NCI-H510A (cell line): ENCODE measurements at regions not wholly inside any gene's neighbourhood (a gene's known extent, or its start where the extent isn't known, plus 50 kb on each side); places are given as distances from the start of the nearest gene placed in this dataset.

Experiments used
- DNase-seq: peaks from one replicate; lab custom pipeline; 2025; lab: John Stamatoyannopoulos, UW

GRCh38 chr11:128261011-128261421 is 326.3 kb downstream of the ETS1 start:
- no peak for DNase-seq

GRCh38 chr11:128260398-128260797 is 327.0 kb downstream of the ETS1 start:
- no peak for DNase-seq

GRCh38 chr11:128259816-128260215 is 327.5 kb downstream of the ETS1 start:
- no peak for DNase-seq

- no peak for DNase-seq
Observed at GRCh38 chr11:128254941-128255340, 332.4 kb downstream of the ETS1 start.

GRCh38 chr11:128251140-128251539 is 336.2 kb downstream of the ETS1 start:
- DNase-seq = no peak

- no peak for DNase-seq
Observed at GRCh38 chr11:128250482-128250881, 336.9 kb downstream of the ETS1 start.

GRCh38 chr11:128246810-128247594 is 340.4 kb downstream of the ETS1 start:
- DNase-seq = no peak

GRCh38 chr11:128246364-128246801 is 341.0 kb downstream of the ETS1 start:
- DNase-seq = no peak

- DNase-seq = no peak
Observed at GRCh38 chr11:128244871-128245270, 342.5 kb downstream of the ETS1 start.

- DNase-seq = no peak
Observed at GRCh38 chr11:128242451-128242850, 344.9 kb downstream of the ETS1 start.

GRCh38 chr11:128240546-128240945 is 346.8 kb downstream of the ETS1 start:
- DNase-seq = no peak

- DNase-seq = no peak
Observed at GRCh38 chr11:128239306-128239705, 348.1 kb downstream of the ETS1 start.

- no peak for DNase-seq
Observed at GRCh38 chr11:128238521-128239265, 348.7 kb downstream of the ETS1 start.

GRCh38 chr11:128236506-128237498 is 350.6 kb downstream of the ETS1 start:
- no peak for DNase-seq

GRCh38 chr11:128235958-128236357 is 351.4 kb downstream of the ETS1 start:
- no peak for DNase-seq

GRCh38 chr11:128235426-128235825 is 351.9 kb downstream of the ETS1 start:
- DNase-seq = peak; percentile 16

- DNase-seq = no peak
Observed at GRCh38 chr11:128234143-128234542, 353.2 kb downstream of the ETS1 start.

- no peak for DNase-seq
Observed at GRCh38 chr11:128232588-128232987, 354.8 kb downstream of the ETS1 start.

- no peak for DNase-seq
Observed at GRCh38 chr11:128231845-128232410, 355.4 kb downstream of the ETS1 start.

- DNase-seq = no peak
Observed at GRCh38 chr11:128227466-128227865, 359.9 kb downstream of the ETS1 start.

- no peak for DNase-seq
Observed at GRCh38 chr11:128226106-128226716, 361.1 kb downstream of the ETS1 start.
